Stimulated activated naive CD8-positive, alpha-beta T cell treated with anti-CD3 and anti-CD28 coated beads, Interleukin-15, amount 100 ng/mL, for 72 hours (primary cell): ENCODE measurements at regions not wholly inside any gene's neighbourhood (a gene's known extent, or its start where the extent isn't known, plus 50 kb on each side); places are given as distances from the start of the nearest gene placed in this dataset.

ENCODE experiments used
- ATAC-seq: fragments of 150-1000 bp; cut with Tn5 transposase; 2 replicates; pipeline ENCODE4 v1.10.0; 2021; ENCODE audit warnings: mild to moderate bottlenecking, moderate library complexity
- DNase-seq, 2 donors: peaks; one replicate each; pipeline ENCODE4 v3.0.0; 2021 to 2022
- H3K27ac Mint-ChIP-seq, 2 donors: one replicate each; pipeline ENCODE4 v1.8.0; 2022; ENCODE audit warnings: mild to moderate bottlenecking in 2 of 2, mixed read lengths in 2 of 2, moderate library complexity in 2 of 2
- H3K27me3 Mint-ChIP-seq: one replicate; pipeline ENCODE4 v1.8.0; 2022; ENCODE audit warnings: mixed read lengths
- H3K4me1 Mint-ChIP-seq: one replicate; pipeline ENCODE4 v1.8.0; 2022; ENCODE audit warnings: mild to moderate bottlenecking, mixed read lengths
- H3K4me3 Mint-ChIP-seq, 2 donors: one replicate each; pipeline ENCODE4 v1.8.0; 2022; ENCODE audit warnings: mild to moderate bottlenecking in 2 of 2, mixed read lengths in 2 of 2, moderate library complexity in 1 of 2
- H3K9me3 Mint-ChIP-seq, 2 donors: one replicate each; pipeline ENCODE4 v1.8.0; 2022; ENCODE audit warnings: mixed read lengths in 2 of 2

DNA sequence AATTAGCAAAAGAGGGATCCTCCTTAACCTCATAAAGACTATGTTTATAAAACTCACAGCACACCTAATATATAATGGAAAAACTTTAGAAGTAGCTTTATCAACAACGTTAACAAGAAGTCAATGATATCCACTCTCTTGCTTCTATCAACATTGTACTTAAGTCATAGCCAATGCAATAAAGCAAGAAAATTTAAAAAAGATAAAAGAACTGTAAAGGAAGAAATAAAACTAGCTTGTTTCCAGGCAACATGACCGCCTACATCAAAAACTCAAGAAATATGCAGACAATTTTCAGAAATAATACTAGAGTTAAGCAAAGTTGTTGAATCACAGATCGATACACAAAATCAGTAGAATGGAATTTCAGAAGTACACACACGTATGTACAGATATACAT, 375.5 kb upstream of the SPRED2 start:
- Mint-ChIP-seq H3K4me1 (no peaks in the 10 kb centered on the region), H3K27ac (no peak overlapping the region), H3K27me3 (no peaks in the 10 kb centered on the region), H3K4me3 (no peak overlapping the region), H3K9me3 (peaks cover 7 to 8% of the 10 kb centered on the region in 2 donors)
- no peak for DNase-seq
- ATAC-seq = no peak

DNA sequence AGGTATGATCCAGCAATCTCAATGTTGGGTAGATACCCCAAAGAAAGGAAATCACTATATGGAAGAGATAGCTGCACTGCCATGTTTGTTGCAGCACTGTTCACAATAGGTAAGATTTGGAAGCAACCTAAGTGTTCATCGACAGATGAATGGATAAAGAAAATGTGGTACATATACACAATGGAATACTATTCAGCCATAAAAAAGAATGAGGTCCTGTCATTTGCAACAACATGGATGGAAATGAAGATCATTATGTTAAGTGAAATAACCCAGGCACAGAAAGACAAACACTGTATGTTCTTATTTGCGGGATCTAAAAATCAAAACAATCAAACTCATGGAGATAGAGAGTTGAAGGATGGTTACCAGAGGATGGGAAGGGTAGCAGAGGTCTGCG, 372.4 kb upstream of the SPRED2 start:
- DNase-seq = no peak
- H3K4me1 Mint-ChIP-seq = no peaks in the 10 kb centered on the region

GRCh38 chr2:65802298-65802942, 370.0 kb upstream of the SPRED2 start:
- H3K4me1 Mint-ChIP-seq = no peaks in the 10 kb centered on the region

More for the DNA sequence above, 372.4 kb upstream of the SPRED2 start:
- Mint-ChIP-seq H3K9me3 (peaks cover 7 to 8% of the 10 kb centered on the region in 2 donors), H3K27ac (no peak overlapping the region), H3K27me3 (no peaks in the 10 kb centered on the region), H3K4me3 (no peak overlapping the region)
- ATAC-seq = no peak

GRCh38 chr2:65800998-65801397, 368.6 kb upstream of the SPRED2 start:
- no peak overlapping the region for H3K27ac Mint-ChIP-seq
- H3K9me3 Mint-ChIP-seq = peaks cover 0 to 8% of the 10 kb centered on the region in 2 donors
- H3K27me3 Mint-ChIP-seq = no peaks in the 10 kb centered on the region
- DNase-seq (no peak), ATAC-seq (no peak)
- H3K4me1 Mint-ChIP-seq = no peaks in the 10 kb centered on the region
- H3K4me3 Mint-ChIP-seq = no peak overlapping the region

More at GRCh38 chr2:65802298-65802942, 370.0 kb upstream of the SPRED2 start:
- ATAC-seq = no peak
- no peak for DNase-seq
- H3K9me3 Mint-ChIP-seq = peaks cover 0 to 8% of the 10 kb centered on the region in 2 donors
- H3K27ac Mint-ChIP-seq = no peak overlapping the region
- H3K27me3 Mint-ChIP-seq = no peaks in the 10 kb centered on the region
- H3K4me3 Mint-ChIP-seq = no peak overlapping the region

- Mint-ChIP-seq H3K4me1 (no peaks in the 10 kb centered on the region), H3K4me3 (no peak overlapping the region), H3K27me3 (no peaks in the 10 kb centered on the region), H3K27ac (no peak overlapping the region), H3K9me3 (peaks cover 0 to under 1% of the 10 kb centered on the region in 2 donors)
- no peak for ATAC-seq
- DNase-seq = no peak
These were observed 366.9 kb upstream of the SPRED2 start for GRCh38 chr2:65799141-65799854.

DNA sequence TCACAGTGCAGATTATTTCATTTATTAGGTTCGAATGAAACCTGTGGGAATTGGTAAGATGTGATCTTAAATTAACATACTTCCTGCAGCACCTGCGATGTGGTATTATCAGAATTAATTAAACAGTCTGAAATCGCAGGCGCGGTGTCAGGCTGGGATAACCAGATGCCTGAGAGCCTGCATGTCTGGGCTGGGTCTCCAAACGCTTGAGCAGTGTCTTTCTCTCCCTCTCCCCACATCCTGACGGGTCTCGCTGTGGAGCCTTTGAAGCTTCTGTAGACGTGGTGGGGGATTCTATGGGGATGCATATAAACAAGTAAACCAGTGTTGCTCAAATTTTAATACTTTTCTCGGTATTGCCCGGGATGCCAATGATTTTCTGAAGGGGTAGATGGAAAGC, 366.2 kb upstream of the SPRED2 start:
- DNase-seq = no peak
- Mint-ChIP-seq H3K27ac (no peak overlapping the region), H3K9me3 (no peaks in the 10 kb centered on the region), H3K4me1 (no peaks in the 10 kb centered on the region), H3K4me3 (no peak overlapping the region), H3K27me3 (no peaks in the 10 kb centered on the region)
- ATAC-seq = no peak

- Mint-ChIP-seq H3K9me3 (no peaks in the 10 kb centered on the region), H3K27ac (no peak overlapping the region), H3K4me3 (no peak overlapping the region), H3K27me3 (no peaks in the 10 kb centered on the region), H3K4me1 (no peaks in the 10 kb centered on the region)
- no peak for ATAC-seq
- DNase-seq = no peak
These were observed 362.6 kb upstream of the SPRED2 start for GRCh38 chr2:65794994-65795393.

DNA sequence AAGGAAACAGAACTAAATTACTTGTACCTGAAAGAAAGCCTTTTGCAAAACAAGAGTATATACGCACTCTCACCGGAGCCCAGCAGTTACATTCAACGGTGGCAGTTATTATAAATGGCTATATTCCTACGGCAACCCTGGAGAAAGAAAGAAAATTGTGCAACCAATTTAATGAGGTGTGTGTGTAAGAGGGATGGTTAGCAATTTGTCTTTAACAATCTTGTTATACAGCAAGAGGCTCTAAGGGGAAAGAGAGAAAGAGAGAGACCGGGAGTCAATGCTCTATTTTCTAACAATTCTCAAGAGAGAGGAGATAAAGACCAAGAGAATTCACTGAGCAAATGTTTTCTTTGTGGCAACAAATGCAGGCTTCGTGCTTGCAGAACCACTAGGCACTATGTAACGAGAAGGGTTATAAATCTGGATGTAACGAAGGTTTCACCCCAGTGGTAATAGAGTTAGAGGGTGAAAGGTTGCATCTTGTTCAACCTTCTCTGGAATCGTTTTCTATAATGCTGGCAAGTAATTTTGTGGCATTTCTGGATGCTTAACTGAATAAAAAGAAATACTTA, 359.1 kb upstream of the SPRED2 start:
- no peak for ATAC-seq
- no peak for DNase-seq
- Mint-ChIP-seq H3K27me3 (no peaks in the 10 kb centered on the region), H3K27ac (no peak overlapping the region), H3K9me3 (no peaks in the 10 kb centered on the region), H3K4me1 (no peaks in the 10 kb centered on the region), H3K4me3 (no peak overlapping the region)

- H3K27me3 Mint-ChIP-seq = no peaks in the 10 kb centered on the region
- peaks cover 0 to 2% of the 10 kb centered on the region in 2 donors for H3K9me3 Mint-ChIP-seq
- no peak for DNase-seq
- H3K27ac Mint-ChIP-seq = no peak overlapping the region
- no peak for ATAC-seq
- H3K4me1 Mint-ChIP-seq = no peaks in the 10 kb centered on the region
- H3K4me3 Mint-ChIP-seq = no peak overlapping the region
These were observed 358.2 kb upstream of the SPRED2 start for GRCh38 chr2:65790676-65790935.

DNA sequence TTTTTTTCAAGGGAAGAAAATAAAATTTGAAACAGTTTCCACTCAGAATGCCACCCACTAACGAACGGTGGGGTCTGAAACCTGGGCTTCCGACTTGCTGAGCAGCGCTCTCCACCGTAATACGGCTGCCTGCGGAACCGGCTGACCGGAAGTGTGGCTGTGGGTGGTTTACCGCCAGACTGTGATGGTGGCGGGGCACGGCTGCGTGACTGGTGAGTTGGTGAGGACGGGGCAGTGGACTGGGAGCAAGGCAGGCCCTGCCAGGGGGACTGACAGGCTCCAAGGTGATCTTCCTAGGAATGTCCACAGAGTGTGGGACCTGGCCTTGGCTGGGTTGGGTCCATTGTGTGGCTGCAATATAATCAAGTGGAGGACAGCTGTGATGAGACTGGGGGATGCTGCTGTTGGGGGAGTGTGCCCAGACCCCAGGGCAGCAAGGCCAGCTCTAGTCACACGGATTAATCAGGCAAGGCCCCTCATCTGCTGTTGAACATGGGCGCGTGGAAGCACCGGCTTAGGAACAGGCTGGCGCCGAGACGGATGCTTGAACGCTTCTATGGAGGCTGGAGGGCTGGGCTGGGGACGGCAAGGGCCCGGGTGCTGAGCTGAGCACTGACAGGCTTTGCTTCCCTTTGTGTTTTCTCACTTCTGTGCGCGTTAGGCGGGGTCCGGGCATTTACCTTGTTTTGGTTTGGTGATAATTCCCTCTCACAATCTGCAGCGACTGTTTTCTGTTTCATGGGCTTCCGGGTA, 357.7 kb upstream of the SPRED2 start:
- Mint-ChIP-seq H3K27me3 (no peaks in the 10 kb centered on the region), H3K4me1 (no peaks in the 10 kb centered on the region), H3K9me3 (peaks cover 0 to 7% of the 10 kb centered on the region in 2 donors), H3K4me3 (no peak overlapping the region), H3K27ac (no peak overlapping the region)
- DNase-seq (no peak), ATAC-seq (no peak)

- H3K27me3 Mint-ChIP-seq = no peaks in the 10 kb centered on the region
- DNase-seq (no peak), ATAC-seq (no peak)
- no peak overlapping the region for H3K27ac Mint-ChIP-seq
- no peaks in the 10 kb centered on the region for H3K4me1 Mint-ChIP-seq
- H3K9me3 Mint-ChIP-seq = peaks cover 0 to 7% of the 10 kb centered on the region in 2 donors
- no peak overlapping the region for H3K4me3 Mint-ChIP-seq
These were observed 356.2 kb upstream of the SPRED2 start for GRCh38 chr2:65788556-65788955.

- no peaks in the 10 kb centered on the region for H3K4me1 Mint-ChIP-seq
- peaks cover 0 to 7% of the 10 kb centered on the region in 2 donors for H3K9me3 Mint-ChIP-seq
- ATAC-seq (no peak), DNase-seq (no peak)
- no peak overlapping the region for H3K27ac Mint-ChIP-seq
- no peak overlapping the region for H3K4me3 Mint-ChIP-seq
- H3K27me3 Mint-ChIP-seq = no peaks in the 10 kb centered on the region
These were observed 354.4 kb upstream of the SPRED2 start for GRCh38 chr2:65786765-65787164.

DNA sequence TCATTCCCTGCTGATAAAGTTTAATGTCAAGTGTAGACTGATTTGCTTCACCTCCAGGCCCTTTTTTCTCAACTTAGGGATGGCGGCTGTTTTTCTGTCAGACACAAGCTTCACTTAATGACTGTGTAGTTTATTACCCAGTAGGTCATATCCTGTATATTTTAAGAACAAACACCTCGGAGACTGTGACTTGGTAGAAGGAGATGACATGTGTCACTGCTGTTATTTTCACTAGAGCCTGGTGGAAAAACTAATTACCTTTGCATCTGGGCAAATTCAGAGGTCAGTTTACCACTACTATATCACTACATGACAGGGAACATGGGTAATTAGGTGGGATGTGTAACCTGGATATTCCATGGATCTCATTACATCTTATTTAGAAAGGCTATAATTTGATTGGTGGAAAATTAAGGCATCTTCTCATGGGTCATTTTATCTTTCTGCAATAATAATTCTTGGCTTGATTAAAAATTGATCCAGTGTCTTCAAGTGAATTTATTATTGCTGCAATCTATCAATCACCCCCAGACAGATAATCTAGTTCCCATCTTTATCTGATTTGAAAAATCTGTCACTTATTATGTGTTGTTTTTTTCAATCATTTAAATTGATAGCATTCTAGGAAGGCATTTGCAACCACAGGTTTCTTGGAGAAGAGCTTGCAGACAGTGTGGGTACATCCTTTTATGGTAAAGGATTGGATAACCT, 353.8 kb upstream of the SPRED2 start:
- no peak for DNase-seq
- no peaks in the 10 kb centered on the region for H3K27me3 Mint-ChIP-seq
- H3K9me3 Mint-ChIP-seq = peaks cover 0 to 7% of the 10 kb centered on the region in 2 donors
- no peaks in the 10 kb centered on the region for H3K4me1 Mint-ChIP-seq
- H3K4me3 Mint-ChIP-seq = no peak overlapping the region
- H3K27ac Mint-ChIP-seq = no peak overlapping the region
- no peak for ATAC-seq

DNA sequence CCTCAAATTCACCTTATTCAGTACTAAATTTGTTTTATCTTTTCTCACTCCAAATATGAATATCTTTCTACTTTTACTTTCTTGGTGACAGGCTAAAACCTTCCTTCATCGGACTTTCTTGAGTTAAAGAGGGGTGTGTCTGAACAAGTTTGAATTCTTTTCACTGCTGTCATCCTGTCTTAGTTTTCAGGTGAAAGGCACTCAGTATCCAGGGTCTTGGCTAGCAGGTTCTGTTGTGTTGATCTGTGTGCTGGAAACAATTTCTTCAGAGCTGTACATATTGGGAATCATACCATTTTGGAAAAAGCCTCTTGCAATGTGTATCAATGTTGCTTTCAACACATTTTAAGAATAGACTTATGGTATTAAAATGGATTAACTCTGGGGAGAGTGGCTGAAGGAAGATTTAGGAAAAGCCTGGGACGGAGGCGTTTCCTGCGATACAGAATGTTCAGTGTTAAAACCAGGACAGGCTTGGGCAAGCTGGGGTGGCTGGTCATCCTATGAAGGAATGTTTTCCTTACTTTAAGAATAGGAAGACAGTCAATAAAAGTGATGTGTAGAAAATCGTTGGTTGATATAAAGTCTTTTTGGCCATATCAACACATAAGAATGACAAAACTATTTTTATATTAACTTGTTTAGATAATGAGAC, 350.7 kb upstream of the SPRED2 start:
- H3K4me3 Mint-ChIP-seq = no peak overlapping the region
- H3K4me1 Mint-ChIP-seq = no peaks in the 10 kb centered on the region
- peaks cover 2% of the 10 kb centered on the region for H3K27me3 Mint-ChIP-seq
- ATAC-seq (no peak), DNase-seq (no peak)
- H3K27ac Mint-ChIP-seq = no peak overlapping the region
- peaks cover 0 to 7% of the 10 kb centered on the region in 2 donors for H3K9me3 Mint-ChIP-seq

GRCh38 chr2:65782186-65782585, 349.8 kb upstream of the SPRED2 start:
- peaks cover 0 to 7% of the 10 kb centered on the region in 2 donors for H3K9me3 Mint-ChIP-seq
- H3K27me3 Mint-ChIP-seq = peaks cover 7% of the 10 kb centered on the region
- H3K4me3 Mint-ChIP-seq = no peak overlapping the region
- H3K4me1 Mint-ChIP-seq = no peaks in the 10 kb centered on the region
- ATAC-seq (no peak), DNase-seq (no peak)
- no peak overlapping the region for H3K27ac Mint-ChIP-seq
